ENCODE measurements at regions not wholly inside any gene's neighbourhood (a gene's known extent, or its start where the extent isn't known, plus 50 kb on each side); places are given as distances from the start of the nearest gene placed in this dataset.

DNA sequence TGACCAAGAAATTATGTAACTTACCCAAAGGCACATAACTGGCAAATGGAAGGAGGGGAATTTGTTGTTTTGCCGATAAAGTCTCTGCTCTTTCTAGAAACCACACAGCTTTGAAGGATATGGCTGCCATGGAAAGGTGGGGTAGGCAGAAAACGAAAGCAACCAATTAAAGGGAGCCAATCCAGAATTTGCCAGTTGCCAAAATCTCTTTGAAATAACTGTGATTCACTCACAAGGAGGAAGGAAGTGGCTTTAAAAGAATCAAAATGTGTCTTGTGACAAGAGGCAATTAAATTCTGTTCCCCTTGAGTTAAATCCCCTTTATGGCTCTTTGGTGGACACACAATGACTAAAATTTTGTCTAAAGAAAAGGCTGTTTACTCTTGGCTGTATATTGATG, 61.2 kb upstream of the CCDC190 start:
- TF ChIP-seq, protein P1, sequence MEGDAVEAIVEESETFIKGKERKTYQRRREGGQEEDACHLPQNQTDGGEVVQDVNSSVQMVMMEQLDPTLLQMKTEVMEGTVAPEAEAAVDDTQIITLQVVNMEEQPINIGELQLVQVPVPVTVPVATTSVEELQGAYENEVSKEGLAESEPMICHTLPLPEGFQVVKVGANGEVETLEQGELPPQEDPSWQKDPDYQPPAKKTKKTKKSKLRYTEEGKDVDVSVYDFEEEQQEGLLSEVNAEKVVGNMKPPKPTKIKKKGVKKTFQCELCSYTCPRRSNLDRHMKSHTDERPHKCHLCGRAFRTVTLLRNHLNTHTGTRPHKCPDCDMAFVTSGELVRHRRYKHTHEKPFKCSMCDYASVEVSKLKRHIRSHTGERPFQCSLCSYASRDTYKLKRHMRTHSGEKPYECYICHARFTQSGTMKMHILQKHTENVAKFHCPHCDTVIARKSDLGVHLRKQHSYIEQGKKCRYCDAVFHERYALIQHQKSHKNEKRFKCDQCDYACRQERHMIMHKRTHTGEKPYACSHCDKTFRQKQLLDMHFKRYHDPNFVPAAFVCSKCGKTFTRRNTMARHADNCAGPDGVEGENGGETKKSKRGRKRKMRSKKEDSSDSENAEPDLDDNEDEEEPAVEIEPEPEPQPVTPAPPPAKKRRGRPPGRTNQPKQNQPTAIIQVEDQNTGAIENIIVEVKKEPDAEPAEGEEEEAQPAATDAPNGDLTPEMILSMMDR (IDR thresholded peaks at IDR 0.05; ENCODE audit: control extremely low read depth, extremely low read depth, low read depth, missing control alignments) = no peak
- POLR2A ChIA-PET = no interaction called here
- CTCF ChIA-PET = interaction anchor here (1.5 kb wide), 1 partner anchor 12 kb away, joined by 5 read pairs; no protein-coding TSS in a partner anchor
- DNase-seq (ENCODE audit: extremely low spot score) = no peak

DNA sequence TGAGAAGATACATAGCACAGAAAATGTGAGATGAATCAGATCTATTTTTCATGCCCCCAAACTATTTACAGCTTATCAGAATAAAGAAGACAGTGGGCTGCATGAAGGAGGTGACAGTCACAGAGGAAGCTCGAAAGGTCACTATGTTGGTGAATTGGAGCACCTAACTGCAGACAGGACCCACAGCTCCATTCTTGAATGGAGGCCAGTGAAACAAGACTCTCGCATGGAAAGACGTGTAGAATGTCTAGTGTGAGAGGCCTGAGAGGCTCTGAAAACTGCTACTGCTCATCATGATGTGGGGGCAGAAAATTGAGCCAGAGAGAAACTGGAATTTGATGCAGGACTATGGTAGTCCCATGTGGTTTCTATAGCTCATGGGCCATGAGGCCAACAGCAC, 60.3 kb upstream of the CCDC190 start:
- TF ChIP-seq, protein P1 (IDR thresholded peaks at IDR 0.05; ENCODE audit: control extremely low read depth, extremely low read depth, low read depth, missing control alignments) = no peak
- ChIA-PET POLR2A (no interaction called here), CTCF (interaction anchor here (1.3 to 1.5 kb wide), 2 partner anchors 11 to 16 kb away, joined by 4 to 5 read pairs; no protein-coding TSS in a partner anchor)
- DNase-seq (ENCODE audit: extremely low spot score) = no peak

DNA sequence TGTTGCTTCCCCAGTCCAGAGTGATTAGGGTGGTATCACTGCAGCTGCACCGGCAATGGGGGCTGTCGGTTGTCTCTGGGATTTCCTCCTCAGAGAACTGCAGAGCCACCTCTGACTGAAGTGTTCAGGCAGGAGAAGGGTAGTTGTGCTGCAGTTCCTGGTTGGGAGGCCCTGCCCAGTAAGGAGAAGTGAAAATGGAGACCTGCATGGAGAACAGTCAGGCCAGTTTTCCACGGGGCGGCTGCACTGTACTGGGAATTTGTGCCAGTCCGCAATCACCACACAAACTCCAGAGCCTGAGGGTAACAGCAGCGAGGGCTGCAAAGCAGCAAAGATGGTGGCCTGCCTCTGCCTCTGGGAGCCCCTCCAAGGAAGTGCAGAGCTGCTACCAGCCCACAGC, 58.1 kb upstream of the CCDC190 start:
- DNase-seq (ENCODE audit: extremely low spot score) = no peak
- CTCF ChIA-PET = no interaction called here
- TF ChIP-seq, protein P1 (IDR thresholded peaks at IDR 0.05; ENCODE audit: control extremely low read depth, extremely low read depth, low read depth, missing control alignments) = no peak
- POLR2A ChIA-PET = no interaction called here

DNA sequence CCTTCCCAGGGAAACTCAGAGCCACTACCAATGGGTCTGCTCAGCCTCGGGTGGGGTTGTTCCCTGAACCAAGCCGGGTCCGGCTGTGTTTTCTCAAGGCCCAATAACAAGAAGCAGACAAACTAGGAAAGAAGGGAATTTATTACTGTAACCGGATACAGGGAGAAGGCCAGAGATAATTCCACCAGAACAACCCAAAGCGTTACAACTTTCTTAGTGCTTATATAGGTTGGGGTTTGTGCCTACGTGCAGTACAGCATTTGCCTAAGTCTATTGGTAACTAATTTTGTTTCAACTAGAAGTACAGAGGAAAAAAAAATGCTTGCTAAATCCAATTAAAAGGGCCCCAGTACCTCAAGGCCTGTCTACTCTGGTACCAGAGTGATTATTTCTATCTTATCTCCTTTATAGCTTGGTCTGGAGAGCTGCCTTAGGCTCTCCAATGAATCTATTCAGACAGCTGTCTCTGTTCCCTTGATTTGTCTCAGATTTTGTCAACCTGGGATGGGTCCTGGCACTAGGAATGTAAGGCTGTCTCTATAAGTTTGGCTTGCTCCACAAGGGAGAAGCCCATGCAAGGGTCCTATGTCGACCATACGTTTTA, 57.3 kb upstream of the CCDC190 start:
- CTCF ChIA-PET = interaction anchor here (1.6 kb wide), 1 partner anchor 9 kb away, joined by 4 read pairs; no protein-coding TSS in a partner anchor

DNA sequence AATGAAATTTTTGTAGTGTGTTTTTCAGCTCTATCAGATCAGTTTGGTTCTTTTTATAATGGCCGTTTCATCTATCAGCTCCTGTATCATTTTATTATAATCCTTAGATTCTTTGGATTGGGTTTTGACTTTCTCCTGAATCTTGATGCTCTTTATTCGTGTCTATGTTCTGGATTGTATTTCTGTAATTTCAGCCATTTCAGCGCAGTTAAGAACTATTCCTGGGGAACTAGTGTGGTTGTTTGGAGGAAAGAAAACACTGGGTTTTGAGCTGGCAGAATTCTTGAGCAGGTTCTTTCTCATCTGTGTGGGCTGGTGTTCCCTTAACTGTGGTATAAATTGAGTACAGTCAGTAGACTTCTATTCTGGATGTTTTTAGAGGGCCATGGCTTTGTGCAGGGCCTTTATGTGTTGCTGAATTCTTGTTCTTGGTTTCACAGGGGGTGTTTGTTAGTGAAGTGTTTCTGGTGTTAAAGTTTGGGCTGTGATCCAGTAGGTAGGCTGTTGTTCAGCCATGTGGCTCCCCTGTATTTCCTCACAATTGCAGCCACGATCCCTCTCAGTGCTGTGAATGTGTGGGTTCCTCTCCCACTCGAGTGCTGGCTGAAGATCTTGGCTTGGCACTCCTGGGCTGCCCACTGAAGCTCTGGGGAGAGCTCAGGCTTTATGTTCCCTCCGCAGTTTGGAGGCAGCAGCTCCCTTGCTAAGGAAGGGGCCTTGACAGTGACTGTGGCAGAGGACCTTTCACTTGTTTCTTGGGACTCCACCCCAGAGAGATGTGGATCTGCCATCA, 56.0 kb upstream of the CCDC190 start:
- TF ChIP-seq, protein P1 (IDR thresholded peaks at IDR 0.05; ENCODE audit: control extremely low read depth, extremely low read depth, low read depth, missing control alignments) = no peak
- no peak for DNase-seq (ENCODE audit: extremely low spot score)
- CTCF ChIA-PET = interaction anchor here (1.4 to 1.6 kb wide), 2 partner anchors 10 to 26 kb away, joined by 3 to 4 read pairs; no protein-coding TSS in a partner anchor
- POLR2A ChIA-PET = no interaction called here

More for the DNA sequence above, 57.3 kb upstream of the CCDC190 start:
- TF ChIP-seq, protein P1 (IDR thresholded peaks at IDR 0.05; ENCODE audit: control extremely low read depth, extremely low read depth, low read depth, missing control alignments) = no peak
- DNase-seq (ENCODE audit: extremely low spot score) = no peak
- POLR2A ChIA-PET = no interaction called here

DNA sequence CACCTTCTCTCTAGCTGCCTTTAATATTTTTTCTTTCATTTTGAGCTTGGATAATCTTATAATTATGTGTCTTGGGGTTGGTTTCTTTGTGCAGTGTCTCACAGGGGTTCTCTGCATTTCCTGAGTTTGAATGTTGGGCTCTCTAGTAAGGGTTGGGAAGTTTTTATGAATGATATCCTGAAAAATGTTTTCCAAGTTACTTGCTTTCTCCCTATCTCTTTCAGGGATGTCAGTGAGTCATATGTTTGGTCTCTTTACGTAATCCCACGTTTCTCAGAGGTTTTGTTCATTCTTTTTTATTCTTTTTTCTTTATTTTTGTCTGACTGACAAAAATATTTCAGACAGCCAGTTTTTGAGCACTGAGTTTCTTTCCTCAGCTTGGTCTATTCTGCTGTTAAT, 55.4 kb upstream of the CCDC190 start:
- TF ChIP-seq, protein P1 (IDR thresholded peaks at IDR 0.05; ENCODE audit: control extremely low read depth, extremely low read depth, low read depth, missing control alignments) = no peak
- POLR2A ChIA-PET = no interaction called here
- CTCF ChIA-PET = interaction anchor here (1.4 to 1.6 kb wide), 2 partner anchors 11 to 26 kb away, joined by 3 to 4 read pairs; no protein-coding TSS in a partner anchor
- DNase-seq (ENCODE audit: extremely low spot score) = no peak
